Activated T-helper 2 cell treated with anti-CD3 and anti-CD28 coated beads, Interferon-gamma antibody, Interleukin-2, Interleukin-4, amounts not matched to agents 10 μg/mL and 5 μg/mL and 100 μg/mL, durations not matched to agents 14 hours and 24 hours and 36 hours (primary cell): ENCODE measurements at regions not wholly inside any gene's neighbourhood (a gene's known extent, or its start where the extent isn't known, plus 50 kb on each side); places are given as distances from the start of the nearest gene placed in this dataset.

Source experiments
- DNase-seq: peaks from one replicate; pipeline ENCODE4 v3.0.0; 2021; ENCODE audit warnings: low spot score
- H3K27ac Mint-ChIP-seq: one replicate; pipeline ENCODE4 v1.8.0; 2021; ENCODE audit warnings: mixed read lengths
- H3K27me3 Mint-ChIP-seq: one replicate; pipeline ENCODE4 v1.8.0; 2021; ENCODE audit warnings: low read depth, mixed read lengths
- H3K36me3 Mint-ChIP-seq: one replicate; pipeline ENCODE4 v1.8.0; 2021; ENCODE audit warnings: low read depth, mixed read lengths
- H3K4me1 Mint-ChIP-seq: one replicate; pipeline ENCODE4 v1.8.0; 2021; ENCODE audit warnings: low read depth, mixed read lengths
- H3K4me3 Mint-ChIP-seq: one replicate; pipeline ENCODE4 v1.8.0; 2021; ENCODE audit warnings: low read depth, mild to moderate bottlenecking, moderate library complexity, mixed read lengths
- H3K9me3 Mint-ChIP-seq: one replicate; pipeline ENCODE4 v1.8.0; 2021; ENCODE audit warnings: mixed read lengths
- intact Hi-C: fragments of 100-400 bp; cut with micrococcal nuclease; formaldehyde crosslinking; loops from one replicate; pipeline ENCODE4 v1.15.1; 2023

DNA sequence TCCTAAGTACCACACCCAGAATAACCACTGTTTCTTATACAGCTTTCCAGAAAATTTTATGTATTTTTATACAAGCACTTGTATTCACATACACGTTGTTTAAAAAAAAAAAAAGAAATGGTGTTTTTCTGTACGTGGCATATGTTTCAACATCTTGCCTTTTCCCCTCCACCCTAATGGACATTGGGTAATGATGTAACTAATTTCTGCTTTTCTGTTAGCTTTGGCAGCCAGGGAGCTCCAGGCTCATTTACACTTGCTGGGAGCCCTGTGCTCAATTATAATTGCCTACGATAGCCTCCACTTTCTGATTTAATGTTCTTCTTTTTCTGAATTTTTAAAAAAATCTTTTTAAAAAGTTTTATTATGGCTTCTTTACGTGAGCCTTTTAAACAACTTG, 352.4 kb downstream of the UTRN start:
- intact Hi-C loops, result no loop called here
- Mint-ChIP-seq H3K27me3 (no peaks in the 10 kb centered on the region), H3K9me3 (no peaks in the 10 kb centered on the region), H3K4me3 (no peak overlapping the region), H3K4me1 (peaks cover 2% of the 10 kb centered on the region), H3K27ac (no peak overlapping the region), H3K36me3 (peaks cover 6% of the 10 kb centered on the region)
- DNase-seq, result no peak

DNA sequence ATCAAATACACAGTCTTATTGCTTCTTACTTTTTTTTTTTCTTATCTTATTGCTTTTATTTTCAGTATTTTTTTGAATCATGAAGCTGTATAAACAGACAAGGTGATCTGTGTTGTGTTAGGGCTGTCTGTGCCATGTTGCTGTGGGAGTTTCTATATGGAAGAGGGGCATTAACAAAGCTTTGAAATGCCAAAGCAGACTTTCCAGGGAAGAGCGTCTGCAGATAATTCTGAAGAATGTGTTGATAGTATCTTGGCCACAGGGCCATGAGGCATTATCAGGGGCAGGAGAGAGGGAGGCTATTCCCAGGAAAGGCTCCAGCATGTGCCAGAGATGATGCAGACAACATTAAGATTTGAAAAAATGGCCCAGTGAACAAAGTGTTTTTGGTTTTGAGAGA, 354.5 kb downstream of the UTRN start:
- Mint-ChIP-seq H3K4me1 (peaks cover 2% of the 10 kb centered on the region), H3K27me3 (no peaks in the 10 kb centered on the region), H3K9me3 (no peaks in the 10 kb centered on the region), H3K36me3 (peaks cover 6% of the 10 kb centered on the region), H3K27ac (no peak overlapping the region), H3K4me3 (no peak overlapping the region)
- DNase-seq, result no peak
- intact Hi-C loops, result no loop called here

DNA sequence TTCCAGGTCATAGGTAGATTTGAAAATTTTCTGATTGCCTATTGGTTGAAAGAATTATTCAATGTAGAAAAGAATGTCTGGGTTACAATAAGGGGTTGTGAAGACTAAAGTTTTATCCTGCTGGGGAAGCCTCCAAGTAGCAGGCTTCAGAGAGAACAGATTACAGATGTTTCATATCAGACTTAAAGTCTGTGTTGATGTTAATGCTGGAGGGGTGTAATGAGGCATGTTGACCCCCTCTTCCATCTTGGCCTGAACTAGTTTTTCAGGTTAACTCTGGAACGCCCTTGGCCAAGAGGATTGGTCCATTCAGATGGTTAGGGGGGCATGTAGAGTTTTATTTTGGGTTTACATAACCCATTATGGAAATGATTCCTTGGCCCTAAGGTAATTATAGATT, 356.2 kb downstream of the UTRN start:
- H3K9me3 Mint-ChIP-seq, result no peaks in the 10 kb centered on the region
- intact Hi-C loops, result no loop called here
- H3K27ac Mint-ChIP-seq, result no peak overlapping the region
- H3K4me1 Mint-ChIP-seq, result peaks cover 2% of the 10 kb centered on the region
- no peak for DNase-seq
- H3K27me3 Mint-ChIP-seq, result no peaks in the 10 kb centered on the region
- no peak overlapping the region for H3K4me3 Mint-ChIP-seq
- H3K36me3 Mint-ChIP-seq, result peaks cover 6% of the 10 kb centered on the region

DNA sequence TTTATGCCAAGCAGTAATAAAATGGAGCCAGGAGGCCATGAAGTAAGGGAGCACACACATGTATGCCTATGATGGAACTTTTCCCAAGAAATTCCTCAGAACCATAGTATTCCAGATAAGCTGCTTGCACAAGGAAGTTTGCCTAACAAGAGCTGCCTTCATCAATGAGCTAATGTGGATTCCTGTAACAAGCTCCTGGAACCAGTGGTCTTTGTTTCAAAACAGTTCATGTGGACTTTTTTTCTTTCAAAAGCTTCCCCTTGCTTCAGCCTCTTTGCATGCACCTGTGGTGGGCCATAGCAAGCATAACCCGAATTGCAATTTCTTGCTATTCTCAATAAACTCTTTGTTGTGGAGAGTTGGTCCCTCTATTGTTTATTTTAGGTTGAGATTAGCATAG, 359.6 kb downstream of the UTRN start:
- intact Hi-C loops, result no loop called here
- Mint-ChIP-seq H3K4me1 (no peaks in the 10 kb centered on the region), H3K9me3 (no peaks in the 10 kb centered on the region), H3K36me3 (peaks cover 10% of the 10 kb centered on the region), H3K27me3 (no peaks in the 10 kb centered on the region), H3K27ac (no peak overlapping the region), H3K4me3 (no peak overlapping the region)
- DNase-seq, result no peak

DNA sequence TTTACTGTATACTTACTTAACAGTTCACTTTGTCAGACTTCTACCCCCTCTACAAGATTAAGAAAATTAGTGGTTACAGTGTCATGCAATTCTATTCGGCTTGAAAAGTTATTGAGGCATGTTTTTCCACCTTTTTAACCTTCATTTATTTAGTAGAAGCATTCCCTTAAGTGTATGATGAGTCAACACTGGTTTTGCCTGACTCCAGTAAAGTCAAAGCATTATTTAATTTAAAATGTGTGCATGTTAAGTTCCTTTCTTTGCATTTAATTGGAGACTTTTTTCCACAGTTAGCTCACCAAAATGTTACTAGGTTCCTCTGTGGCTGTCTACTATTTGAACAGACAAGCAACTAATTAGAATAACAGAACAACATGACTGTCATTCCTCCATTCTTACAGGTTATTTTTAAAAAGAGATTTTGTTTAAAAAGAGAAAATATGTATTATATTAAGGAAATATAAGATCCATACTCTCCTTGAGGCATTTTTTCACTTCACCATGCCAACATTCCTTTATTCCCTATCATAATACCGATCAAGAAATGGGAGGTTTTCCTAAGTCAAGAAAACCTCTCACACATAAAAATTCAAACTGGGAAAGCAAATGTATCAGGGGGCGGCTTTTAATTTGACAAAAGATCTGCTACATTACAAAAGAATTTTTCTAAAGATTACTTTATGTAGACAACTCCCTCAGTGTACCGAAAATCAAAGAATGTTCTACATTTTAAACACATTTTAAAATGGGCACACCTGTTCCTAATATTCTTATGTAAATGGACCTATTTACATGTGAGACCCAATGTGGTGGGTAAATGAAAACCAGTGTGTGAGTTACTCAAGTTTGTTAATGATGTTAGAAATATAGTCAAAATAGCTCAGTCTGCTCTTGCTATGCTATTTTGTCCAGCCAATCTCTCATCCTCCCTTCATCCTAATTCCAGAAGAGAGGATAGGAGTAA, 361.2 kb downstream of the UTRN start:
- DNase-seq, result no peak
- intact Hi-C loops, result no loop called here
- no peak overlapping the region for H3K4me3 Mint-ChIP-seq
- no peaks in the 10 kb centered on the region for H3K9me3 Mint-ChIP-seq
- H3K4me1 Mint-ChIP-seq, result no peaks in the 10 kb centered on the region
- H3K27ac Mint-ChIP-seq, result no peak overlapping the region
- no peaks in the 10 kb centered on the region for H3K27me3 Mint-ChIP-seq
- peaks cover 5% of the 10 kb centered on the region for H3K36me3 Mint-ChIP-seq

DNA sequence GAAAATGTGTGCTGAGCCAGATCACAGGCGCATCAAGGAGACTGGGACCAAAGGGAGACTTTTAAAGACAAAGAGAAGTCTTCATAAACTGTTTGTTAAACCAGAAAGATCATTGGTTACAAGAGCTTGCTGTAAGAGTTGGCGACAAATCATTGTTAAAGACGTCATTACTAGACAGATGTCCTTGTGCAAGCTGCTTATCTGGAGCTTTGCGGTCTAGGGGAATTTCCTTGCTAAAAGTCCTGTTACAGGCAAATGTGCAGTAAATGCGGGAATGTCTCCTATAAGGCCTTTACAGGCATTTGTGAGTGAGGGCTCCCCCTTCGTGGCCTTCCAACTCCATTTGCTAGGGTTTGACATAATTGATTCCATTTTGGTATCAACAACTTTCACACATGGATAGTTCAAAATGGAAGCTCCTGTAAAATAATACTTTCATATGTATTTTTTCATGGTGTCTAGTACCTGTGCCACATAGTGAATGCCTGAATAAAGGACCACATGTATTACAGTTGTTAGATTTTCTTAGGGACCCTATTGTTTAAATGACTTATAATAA, 362.4 kb downstream of the UTRN start:
- intact Hi-C loops, result no loop called here
- no peaks in the 10 kb centered on the region for H3K4me1 Mint-ChIP-seq
- no peak for DNase-seq
- H3K27ac Mint-ChIP-seq, result no peak overlapping the region
- no peaks in the 10 kb centered on the region for H3K9me3 Mint-ChIP-seq
- H3K27me3 Mint-ChIP-seq, result no peaks in the 10 kb centered on the region
- H3K36me3 Mint-ChIP-seq, result peaks cover 10% of the 10 kb centered on the region
- no peak overlapping the region for H3K4me3 Mint-ChIP-seq

DNA sequence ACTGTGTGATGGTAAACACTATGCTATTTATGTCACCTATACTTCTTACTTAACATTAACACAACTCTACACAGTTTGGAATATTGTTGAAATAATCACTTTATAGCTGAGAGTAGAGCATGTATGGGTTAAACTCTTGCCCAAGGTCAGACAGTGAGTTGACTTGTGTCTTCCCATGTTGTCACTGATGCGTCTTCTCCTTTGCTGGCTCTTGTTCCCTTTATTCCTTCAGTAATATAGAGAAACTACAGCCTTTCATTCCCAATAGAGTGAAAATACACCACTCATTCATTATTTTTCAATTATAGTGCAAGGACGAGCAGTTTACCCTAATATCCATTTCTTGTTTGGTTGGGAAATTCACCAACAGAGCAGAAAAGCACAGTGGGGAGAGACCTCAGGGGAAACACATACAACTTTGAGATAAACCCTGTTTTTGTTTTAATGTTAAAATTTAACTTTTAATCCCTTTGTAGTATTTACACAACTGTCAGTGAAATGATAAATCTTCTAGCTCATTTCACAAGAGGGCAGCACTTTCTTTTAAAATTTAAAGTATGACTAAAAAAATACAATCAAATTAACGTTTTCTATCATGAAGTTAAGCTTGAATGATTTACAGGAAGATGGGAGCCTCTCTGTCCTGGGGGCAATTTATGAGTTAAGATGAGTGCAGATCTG, 363.0 kb downstream of the UTRN start:
- Mint-ChIP-seq H3K36me3 (peaks cover 10% of the 10 kb centered on the region), H3K27me3 (no peaks in the 10 kb centered on the region), H3K4me1 (peaks cover 3% of the 10 kb centered on the region), H3K4me3 (no peak overlapping the region), H3K27ac (no peak overlapping the region), H3K9me3 (no peaks in the 10 kb centered on the region)
- intact Hi-C loops, result no loop called here
- DNase-seq, result no peak

DNA sequence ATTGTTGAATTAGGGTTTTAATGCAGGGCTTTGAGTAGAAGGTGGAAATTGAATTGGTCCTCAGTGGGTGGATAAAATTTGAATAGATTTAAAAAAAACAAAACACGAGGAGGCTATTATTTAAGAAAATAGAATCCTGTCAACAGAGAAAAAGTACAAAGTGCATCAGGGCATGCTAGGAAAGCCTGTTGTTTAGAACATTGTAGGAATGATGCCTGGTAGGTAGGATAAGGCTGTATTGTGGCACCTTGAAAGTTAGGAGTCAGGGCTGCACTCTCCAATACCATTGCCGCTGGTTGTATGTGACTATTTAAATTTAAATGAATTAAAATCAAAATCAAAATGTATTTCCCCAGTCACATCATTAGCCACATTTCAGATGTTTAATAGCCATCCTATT, 363.9 kb downstream of the UTRN start:
- H3K4me1 Mint-ChIP-seq, result peaks cover 8% of the 10 kb centered on the region
- no peaks in the 10 kb centered on the region for H3K9me3 Mint-ChIP-seq
- H3K36me3 Mint-ChIP-seq, result peaks cover 10% of the 10 kb centered on the region
- intact Hi-C loops, result no loop called here
- no peak overlapping the region for H3K4me3 Mint-ChIP-seq
- H3K27ac Mint-ChIP-seq, result no peak overlapping the region
- H3K27me3 Mint-ChIP-seq, result no peaks in the 10 kb centered on the region
- DNase-seq, result no peak

DNA sequence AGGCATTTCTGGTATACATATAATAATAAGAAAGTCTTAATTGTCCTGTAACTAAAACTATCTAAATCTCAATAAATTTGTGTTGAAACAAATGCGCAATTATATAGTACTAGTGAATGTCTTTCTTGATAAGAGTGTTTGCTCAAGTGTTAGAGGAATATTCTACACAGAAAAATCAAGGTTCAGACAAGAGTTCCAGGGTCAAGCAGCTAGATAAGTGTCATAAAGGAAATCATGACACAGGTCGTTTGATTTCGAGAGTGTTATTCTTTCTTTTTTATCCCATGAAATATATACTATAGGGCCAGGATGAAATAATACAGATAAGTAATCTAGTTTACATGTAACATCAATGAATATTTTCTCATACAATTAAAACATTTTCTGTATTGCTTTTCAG, 366.1 kb downstream of the UTRN start:
- intact Hi-C loops, result no loop called here
- Mint-ChIP-seq H3K36me3 (peaks cover 10% of the 10 kb centered on the region), H3K27me3 (no peaks in the 10 kb centered on the region), H3K4me1 (peaks cover 13% of the 10 kb centered on the region), H3K9me3 (no peaks in the 10 kb centered on the region), H3K4me3 (no peak overlapping the region), H3K27ac (no peak overlapping the region)
- no peak for DNase-seq

DNA sequence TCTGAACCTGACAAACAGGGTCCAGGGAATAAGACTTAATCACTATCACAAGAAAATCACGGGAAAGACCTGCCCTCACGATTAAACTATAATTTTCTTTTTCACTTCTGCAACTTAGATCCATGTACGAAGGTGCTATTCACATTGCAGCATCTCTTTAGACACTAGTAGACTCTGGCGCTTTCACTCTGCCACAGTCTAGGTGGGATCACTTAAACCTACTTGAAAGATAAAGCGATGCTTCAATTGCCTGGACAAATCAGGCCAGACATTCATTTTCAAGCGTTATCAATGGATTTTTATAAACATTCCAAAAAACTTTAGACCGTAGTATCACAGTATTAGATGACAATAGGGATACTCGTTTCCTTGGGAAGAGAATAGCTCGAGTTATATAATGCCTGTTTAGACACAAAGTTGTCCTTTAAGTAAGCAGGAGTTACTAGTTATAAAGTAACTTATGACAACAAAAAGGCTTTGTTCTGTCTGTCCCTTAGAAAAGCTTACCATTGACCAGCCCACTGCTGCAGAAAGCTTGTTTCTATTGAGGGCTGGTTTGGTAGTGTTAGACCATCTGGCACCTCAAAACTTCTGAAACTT, 367.3 kb downstream of the UTRN start:
- intact Hi-C loops, result no loop called here
- Mint-ChIP-seq H3K4me1 (peaks cover 13% of the 10 kb centered on the region), H3K27ac (no peak overlapping the region), H3K27me3 (no peaks in the 10 kb centered on the region), H3K36me3 (peaks cover 10% of the 10 kb centered on the region), H3K9me3 (no peaks in the 10 kb centered on the region), H3K4me3 (no peak overlapping the region)
- DNase-seq, result no peak

DNA sequence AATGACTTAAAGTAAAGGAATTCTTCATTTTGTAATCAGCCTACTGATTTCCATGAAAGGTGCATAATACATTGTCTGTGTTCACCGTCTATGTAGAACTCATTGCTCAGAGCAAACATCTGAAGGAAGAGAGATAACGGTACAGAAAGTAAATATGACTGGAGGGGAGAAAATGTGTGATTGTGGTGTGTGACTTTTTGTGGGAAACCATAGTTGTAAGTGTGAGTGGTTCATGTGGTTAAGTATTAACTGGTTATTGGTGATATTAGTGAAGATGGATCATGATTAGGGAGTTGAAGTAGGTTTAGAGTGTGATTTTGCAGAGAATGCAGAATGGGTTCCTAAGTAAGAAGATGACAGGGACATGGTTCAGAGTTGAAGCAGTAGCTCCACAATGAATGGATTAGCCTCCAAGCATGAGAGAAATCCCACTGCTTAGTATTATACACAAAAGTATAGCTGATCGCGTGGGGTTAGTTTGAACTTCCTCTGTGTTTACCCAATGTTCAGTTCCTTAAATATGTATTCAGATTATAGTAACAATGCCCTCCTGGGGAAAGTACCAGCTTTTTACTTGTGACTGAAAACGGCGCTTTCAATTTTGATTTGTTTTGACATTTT, 368.9 kb downstream of the UTRN start:
- no peak overlapping the region for H3K4me3 Mint-ChIP-seq
- intact Hi-C loops, result loop anchor here (2.0 kb wide), 1 partner anchor 51 kb away; no protein-coding TSS in a partner anchor

DNA sequence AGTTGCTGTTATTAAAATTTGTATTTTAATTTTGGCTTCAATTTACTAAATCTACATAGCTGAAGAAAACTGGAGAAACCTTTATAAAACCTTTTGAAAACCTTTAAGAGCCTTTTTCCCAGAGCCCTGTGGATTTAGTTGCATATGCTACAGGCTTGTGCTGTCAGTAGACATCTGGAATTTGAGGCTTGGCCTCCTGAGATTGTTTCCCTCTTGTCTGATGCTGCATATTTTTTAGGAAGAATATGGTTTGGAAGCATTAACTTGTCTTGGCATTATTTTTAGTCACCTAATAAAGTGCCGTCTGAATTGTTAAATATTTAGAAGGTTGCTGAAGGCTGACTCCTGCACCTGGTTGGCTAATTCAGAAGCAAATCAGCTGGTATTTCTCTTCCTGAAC, 369.4 kb downstream of the UTRN start:
- Mint-ChIP-seq H3K27me3 (no peaks in the 10 kb centered on the region), H3K9me3 (no peaks in the 10 kb centered on the region), H3K36me3 (peaks cover 5% of the 10 kb centered on the region), H3K27ac (no peak overlapping the region), H3K4me1 (peaks cover 31% of the 10 kb centered on the region), H3K4me3 (no peak overlapping the region)
- intact Hi-C loops, result loop anchor here (2.0 kb wide), 1 partner anchor 52 kb away; no protein-coding TSS in a partner anchor
- DNase-seq, result no peak

More for the DNA sequence above, 368.9 kb downstream of the UTRN start:
- Mint-ChIP-seq H3K4me1 (peaks cover 25% of the 10 kb centered on the region), H3K36me3 (peaks cover 7% of the 10 kb centered on the region), H3K27ac (no peak overlapping the region), H3K27me3 (no peaks in the 10 kb centered on the region), H3K9me3 (no peaks in the 10 kb centered on the region)
- no peak for DNase-seq
